ENCODE measurements at regions not wholly inside any gene's neighbourhood (a gene's known extent, or its start where the extent isn't known, plus 50 kb on each side); places are given as distances from the start of the nearest gene placed in this dataset.
"Not testable (repeated sequence)": the region's sequence is repeated elsewhere in the genome, so short reads cannot be mapped to it uniquely, and the experiment has no call there.

DNA sequence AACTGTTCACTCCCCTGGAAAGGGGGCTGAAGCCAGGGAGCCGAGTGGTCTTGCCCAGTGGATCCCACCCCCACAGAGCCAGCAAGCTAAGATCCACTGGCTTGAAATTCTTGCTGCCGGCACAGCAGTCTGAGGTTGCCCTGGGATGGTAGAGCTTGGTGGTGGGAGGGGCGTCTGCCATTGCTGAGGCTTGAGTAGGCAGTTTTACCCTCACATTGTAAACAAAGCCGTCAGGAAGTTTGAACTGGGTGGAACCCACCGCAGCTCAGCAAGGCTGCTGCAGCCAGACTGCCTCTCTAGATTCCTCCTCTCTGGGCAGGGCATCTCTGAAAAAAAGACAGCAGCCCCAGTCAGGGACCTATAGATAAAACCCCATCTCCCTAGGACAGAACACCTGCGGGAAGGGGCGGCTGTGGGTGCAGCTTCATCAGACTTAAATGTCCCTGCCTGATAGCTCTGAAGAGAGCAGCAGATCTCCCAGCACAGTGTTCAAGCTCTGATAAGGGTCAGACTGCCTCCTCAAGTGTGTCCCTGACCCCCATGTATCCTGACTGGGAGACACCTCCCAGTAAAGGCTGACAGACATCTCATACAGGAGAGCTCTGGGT, 140.0 kb upstream of the C1GALT1 start:
- TF ChIP-seq, protein P1, sequence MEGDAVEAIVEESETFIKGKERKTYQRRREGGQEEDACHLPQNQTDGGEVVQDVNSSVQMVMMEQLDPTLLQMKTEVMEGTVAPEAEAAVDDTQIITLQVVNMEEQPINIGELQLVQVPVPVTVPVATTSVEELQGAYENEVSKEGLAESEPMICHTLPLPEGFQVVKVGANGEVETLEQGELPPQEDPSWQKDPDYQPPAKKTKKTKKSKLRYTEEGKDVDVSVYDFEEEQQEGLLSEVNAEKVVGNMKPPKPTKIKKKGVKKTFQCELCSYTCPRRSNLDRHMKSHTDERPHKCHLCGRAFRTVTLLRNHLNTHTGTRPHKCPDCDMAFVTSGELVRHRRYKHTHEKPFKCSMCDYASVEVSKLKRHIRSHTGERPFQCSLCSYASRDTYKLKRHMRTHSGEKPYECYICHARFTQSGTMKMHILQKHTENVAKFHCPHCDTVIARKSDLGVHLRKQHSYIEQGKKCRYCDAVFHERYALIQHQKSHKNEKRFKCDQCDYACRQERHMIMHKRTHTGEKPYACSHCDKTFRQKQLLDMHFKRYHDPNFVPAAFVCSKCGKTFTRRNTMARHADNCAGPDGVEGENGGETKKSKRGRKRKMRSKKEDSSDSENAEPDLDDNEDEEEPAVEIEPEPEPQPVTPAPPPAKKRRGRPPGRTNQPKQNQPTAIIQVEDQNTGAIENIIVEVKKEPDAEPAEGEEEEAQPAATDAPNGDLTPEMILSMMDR (IDR thresholded peaks at IDR 0.05): not testable (repeated sequence)
- TF ChIP-seq POLR2A (IDR thresholded peaks at IDR 0.05): not testable (repeated sequence)

Data from thyroid gland (tissue), 4 donors.